ENCODE measurements at regions not wholly inside any gene's neighbourhood (a gene's known extent, or its start where the extent isn't known, plus 50 kb on each side); places are given as distances from the start of the nearest gene placed in this dataset.

DNA sequence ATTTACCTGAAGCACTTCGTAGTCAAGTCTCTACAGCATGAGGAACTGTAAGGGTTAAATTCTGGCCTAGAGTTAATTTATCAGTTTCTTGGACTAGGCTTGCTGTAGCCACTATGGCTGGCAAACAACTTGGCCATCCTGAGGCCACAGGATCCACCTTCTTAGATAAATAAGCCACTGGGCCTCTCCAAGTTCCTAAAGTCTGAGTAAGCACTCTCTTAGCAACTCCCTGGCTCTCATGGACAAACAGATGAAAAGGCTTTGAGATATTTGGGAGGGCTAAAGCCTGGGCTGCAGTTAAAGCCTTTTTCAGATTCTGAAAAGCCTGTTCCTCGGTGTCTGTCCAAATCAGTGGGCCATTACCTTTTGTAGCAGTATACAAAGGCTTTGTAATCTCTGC, 675.0 kb downstream of the TMEM121 start:
- intact Hi-C loops (cut with DNase I; ENCODE audit: low total_unique reads): no loop called here
- Histone ChIP-seq H3K27ac (no peak overlapping the region), H3K36me3 (no peaks in the 10 kb centered on the region), H3K9me3 (no peaks in the 10 kb centered on the region), H3K27me3 (no peaks in the 10 kb centered on the region), H3K4me1 (no peaks in the 10 kb centered on the region), H3K4me3 (no peak overlapping the region)
- TF ChIP-seq CTCF (IDR thresholded peaks at IDR 0.05): no peak
- no peak for DNase-seq

- Histone ChIP-seq H3K36me3 (no peaks in the 10 kb centered on the region), H3K4me1 (no peaks in the 10 kb centered on the region), H3K27ac (no peak overlapping the region), H3K9me3 (no peaks in the 10 kb centered on the region), H3K27me3 (no peaks in the 10 kb centered on the region), H3K4me3 (no peak overlapping the region)
- no peak for DNase-seq
- no peak for TF ChIP-seq CTCF (IDR thresholded peaks at IDR 0.05)
- intact Hi-C loops (cut with DNase I; ENCODE audit: low total_unique reads): no loop called here
These were observed 677.1 kb downstream of the TMEM121 start for GRCh38 chr14:106203438-106203837.

DNA sequence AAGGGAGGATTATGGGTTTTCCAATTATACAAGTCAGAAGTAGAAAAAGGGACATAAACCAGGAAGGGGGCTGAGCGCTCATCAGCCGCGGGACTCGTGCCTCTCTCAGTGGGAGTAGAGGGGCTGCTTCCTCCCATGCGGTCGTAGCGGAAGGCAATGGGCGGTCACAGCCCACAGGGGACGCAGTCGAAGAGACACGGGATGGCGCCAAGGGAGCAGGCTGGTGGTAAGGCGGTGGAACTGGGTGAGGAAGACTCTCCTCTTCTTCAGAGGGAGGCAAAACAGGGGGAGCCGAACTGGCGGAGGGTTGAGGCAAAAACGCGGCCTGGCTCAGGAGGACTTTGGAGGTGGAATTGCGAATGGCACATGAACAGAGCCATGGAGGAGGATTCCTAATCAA, 677.7 kb downstream of the TMEM121 start:
- Histone ChIP-seq H3K4me3 (no peak overlapping the region), H3K36me3 (no peaks in the 10 kb centered on the region), H3K27ac (no peak overlapping the region), H3K4me1 (no peaks in the 10 kb centered on the region), H3K9me3 (no peaks in the 10 kb centered on the region), H3K27me3 (no peaks in the 10 kb centered on the region)
- TF ChIP-seq CTCF (IDR thresholded peaks at IDR 0.05): no peak
- intact Hi-C loops (cut with DNase I; ENCODE audit: low total_unique reads): no loop called here
- no peak for DNase-seq

DNA sequence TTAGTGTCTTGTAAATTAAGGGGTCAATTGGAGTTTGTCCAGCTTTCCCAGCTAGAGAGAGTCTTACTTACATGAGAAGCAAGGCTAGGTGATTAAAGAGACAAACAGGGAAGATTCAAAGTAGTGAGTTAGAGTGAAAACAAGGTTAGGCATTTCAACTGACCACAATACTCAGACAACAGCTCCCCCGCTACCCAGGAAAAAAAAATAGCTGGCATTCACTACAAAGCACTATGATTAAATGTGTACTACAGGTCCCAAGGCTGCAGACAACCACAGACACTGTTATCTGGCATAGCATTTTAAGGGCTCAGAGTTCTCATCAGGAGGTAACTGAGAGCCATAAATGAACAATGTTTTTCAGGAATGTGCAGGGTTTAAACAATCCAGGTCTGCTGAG, 680.9 kb downstream of the TMEM121 start:
- no peak for TF ChIP-seq CTCF (IDR thresholded peaks at IDR 0.05)
- no peaks in the 10 kb centered on the region for H3K9me3 ChIP-seq
- no peak overlapping the region for H3K27ac ChIP-seq
- no peaks in the 10 kb centered on the region for H3K27me3 ChIP-seq
- H3K36me3 ChIP-seq: no peaks in the 10 kb centered on the region
- no peak for DNase-seq
- H3K4me1 ChIP-seq: no peaks in the 10 kb centered on the region
- no peak overlapping the region for H3K4me3 ChIP-seq
- intact Hi-C loops (cut with DNase I; ENCODE audit: low total_unique reads): no loop called here

DNA sequence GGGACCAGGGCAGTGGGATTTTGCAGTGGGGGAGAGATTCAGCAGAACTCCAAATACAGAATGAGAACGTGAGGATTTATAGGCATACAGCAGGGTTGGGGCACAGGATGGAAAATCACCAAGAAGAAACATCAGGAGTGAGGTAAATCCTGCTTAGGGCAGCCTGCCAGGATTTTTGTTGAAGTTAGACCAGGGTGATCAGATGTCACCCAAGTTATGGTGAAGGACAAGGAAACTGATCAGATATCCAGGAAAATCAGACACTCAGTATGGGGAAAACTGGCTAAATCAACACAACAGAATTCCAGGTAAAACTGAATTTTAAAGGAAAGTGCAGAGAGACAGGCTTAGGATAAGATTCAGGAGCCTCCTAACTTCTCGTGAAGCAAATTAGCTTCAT, 682.4 kb downstream of the TMEM121 start:
- Histone ChIP-seq H3K36me3 (no peaks in the 10 kb centered on the region), H3K27me3 (no peaks in the 10 kb centered on the region), H3K4me1 (no peaks in the 10 kb centered on the region), H3K27ac (no peak overlapping the region), H3K4me3 (no peak overlapping the region), H3K9me3 (no peaks in the 10 kb centered on the region)
- intact Hi-C loops (cut with DNase I; ENCODE audit: low total_unique reads): no loop called here
- no peak for TF ChIP-seq CTCF (IDR thresholded peaks at IDR 0.05)
- no peak for DNase-seq

DNA sequence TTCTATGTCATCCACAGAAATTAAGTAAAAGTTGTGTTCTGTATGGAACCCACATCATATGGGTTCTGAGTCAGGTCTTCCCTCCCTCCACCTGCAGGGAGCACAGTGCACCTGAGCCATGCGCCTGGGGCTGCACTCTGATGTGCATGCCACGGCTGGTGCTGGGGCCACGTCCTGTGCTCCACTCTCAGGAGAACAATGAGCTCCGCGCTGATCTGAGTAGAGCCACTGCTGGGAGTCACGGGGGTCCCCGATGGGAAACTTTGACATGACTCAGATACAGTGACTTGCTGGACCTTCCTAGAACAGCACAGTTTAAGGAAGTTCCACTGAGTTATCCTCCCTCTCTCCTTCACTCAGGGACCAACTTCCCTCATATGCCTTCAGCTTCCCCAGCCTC, 683.4 kb downstream of the TMEM121 start:
- H3K36me3 ChIP-seq: no peaks in the 10 kb centered on the region
- no peaks in the 10 kb centered on the region for H3K27me3 ChIP-seq
- no peak for TF ChIP-seq CTCF (IDR thresholded peaks at IDR 0.05)
- no peaks in the 10 kb centered on the region for H3K9me3 ChIP-seq
- intact Hi-C loops (cut with DNase I; ENCODE audit: low total_unique reads): no loop called here
- no peak for DNase-seq
- no peaks in the 10 kb centered on the region for H3K4me1 ChIP-seq
- H3K27ac ChIP-seq: no peak overlapping the region
- no peak overlapping the region for H3K4me3 ChIP-seq

All from tibial artery (tissue), 4 donors.